Ascending aorta (tissue), 2 donors: ENCODE measurements at regions not wholly inside any gene's neighbourhood (a gene's known extent, or its start where the extent isn't known, plus 50 kb on each side); places are given as distances from the start of the nearest gene placed in this dataset.

Experiments used
- DNase-seq, 2 donors: peaks; one replicate each; pipeline ENCODE4 v3.0.0-alpha.2; 2019; ENCODE audit warnings: low spot score in 2 of 2
- H3K27ac ChIP-seq, 2 donors: fragments of 200-600 bp; sonication (generic); one replicate each; pipeline ENCODE4 v1.5.1; 2016 to 2017; ENCODE audit warnings: mild to moderate bottlenecking in 1 of 2
- H3K27me3 ChIP-seq: fragments of 200-600 bp; sonication (generic); one replicate; pipeline ENCODE4 v1.5.1; 2017
- H3K36me3 ChIP-seq, 2 donors: fragments of 200-600 bp; sonication (generic); one replicate each; pipeline ENCODE4 v1.5.1; 2016
- H3K4me1 ChIP-seq, 2 donors: fragments of 200-600 bp; sonication (generic); one replicate each; pipeline ENCODE4 v1.5.1; 2016 to 2017; ENCODE audit warnings: mild to moderate bottlenecking in 1 of 2
- H3K4me3 ChIP-seq, 2 donors: fragments of 200-600 bp; sonication (generic); one replicate each; pipeline ENCODE4 v1.5.1; 2016 to 2017; ENCODE audit warnings: mild to moderate bottlenecking in 1 of 2
- H3K9me3 ChIP-seq, 2 donors: fragments of 200-600 bp; sonication (generic); one replicate each; pipeline ENCODE4 v1.5.1; 2016
- intact Hi-C: fragments of 100-400 bp; cut with DNase I; formaldehyde crosslinking; loops from one replicate; pipeline ENCODE4 v1.15.1; 2023
- TF ChIP-seq, protein P1 (sequence below), 3 experiments: fragments of 200-600 bp in 2 of 3; fragments of 450-650 bp in 1 of 3; sonication (generic) in 2 of 3; IDR thresholded peaks; one replicate each; pipeline ENCODE4 v1.5.1; 2016 to 2019; ENCODE audit warnings: antibody characterized with exemption in 3 of 3, mild to moderate bottlenecking in 1 of 3, moderate library complexity in 1 of 3

DNA sequence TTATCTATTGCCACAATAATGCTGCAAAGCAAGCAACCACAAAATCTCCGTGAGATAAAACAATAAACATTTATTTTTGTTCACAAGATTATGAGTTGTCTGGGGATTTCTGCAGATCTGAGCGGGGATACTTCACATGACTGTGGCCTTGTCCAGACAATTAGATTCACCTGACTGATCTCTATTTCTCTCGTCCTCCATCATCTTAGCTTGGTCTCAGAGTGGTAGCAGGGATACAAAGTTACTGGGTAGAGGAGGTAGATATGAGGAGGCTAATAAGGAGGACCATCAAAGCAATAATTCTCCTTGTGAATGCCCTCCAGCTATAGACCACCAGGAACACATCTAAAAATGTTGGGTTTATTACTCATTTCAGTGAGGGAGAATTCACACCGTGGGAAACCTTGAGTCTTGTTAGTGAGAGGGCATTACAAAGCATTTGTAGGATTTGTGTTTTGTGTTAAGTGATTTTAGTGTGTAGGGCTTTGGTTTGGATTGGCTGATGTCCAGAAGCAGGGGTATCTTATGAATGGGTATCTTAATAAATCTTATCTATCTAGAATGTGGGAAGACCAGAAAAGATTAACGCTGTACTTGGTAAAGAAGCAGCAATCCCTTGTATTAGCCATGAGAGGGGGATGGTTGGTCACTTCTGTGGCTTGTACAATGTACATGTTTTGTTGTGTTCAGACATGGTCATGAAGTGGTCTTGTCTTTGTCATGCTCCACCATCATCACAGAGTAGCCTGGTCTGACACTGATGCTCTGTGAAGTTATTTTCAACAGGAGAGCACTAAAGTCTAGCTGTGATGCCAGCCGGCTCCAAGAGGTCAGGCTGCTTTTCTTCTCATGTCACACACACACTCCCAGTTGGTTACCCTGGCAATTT lies 287.6 kb upstream of the STT3B start:
- H3K36me3 ChIP-seq, result no peaks in the 10 kb centered on the region
- H3K4me3 ChIP-seq, result no peak overlapping the region
- TF ChIP-seq, protein P1, sequence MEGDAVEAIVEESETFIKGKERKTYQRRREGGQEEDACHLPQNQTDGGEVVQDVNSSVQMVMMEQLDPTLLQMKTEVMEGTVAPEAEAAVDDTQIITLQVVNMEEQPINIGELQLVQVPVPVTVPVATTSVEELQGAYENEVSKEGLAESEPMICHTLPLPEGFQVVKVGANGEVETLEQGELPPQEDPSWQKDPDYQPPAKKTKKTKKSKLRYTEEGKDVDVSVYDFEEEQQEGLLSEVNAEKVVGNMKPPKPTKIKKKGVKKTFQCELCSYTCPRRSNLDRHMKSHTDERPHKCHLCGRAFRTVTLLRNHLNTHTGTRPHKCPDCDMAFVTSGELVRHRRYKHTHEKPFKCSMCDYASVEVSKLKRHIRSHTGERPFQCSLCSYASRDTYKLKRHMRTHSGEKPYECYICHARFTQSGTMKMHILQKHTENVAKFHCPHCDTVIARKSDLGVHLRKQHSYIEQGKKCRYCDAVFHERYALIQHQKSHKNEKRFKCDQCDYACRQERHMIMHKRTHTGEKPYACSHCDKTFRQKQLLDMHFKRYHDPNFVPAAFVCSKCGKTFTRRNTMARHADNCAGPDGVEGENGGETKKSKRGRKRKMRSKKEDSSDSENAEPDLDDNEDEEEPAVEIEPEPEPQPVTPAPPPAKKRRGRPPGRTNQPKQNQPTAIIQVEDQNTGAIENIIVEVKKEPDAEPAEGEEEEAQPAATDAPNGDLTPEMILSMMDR (IDR thresholded peaks at IDR 0.05), result no peak
- DNase-seq, result no peak
- H3K4me1 ChIP-seq, result no peaks in the 10 kb centered on the region
- H3K27me3 ChIP-seq, result no peaks in the 10 kb centered on the region
- H3K9me3 ChIP-seq, result no peaks in the 10 kb centered on the region
- intact Hi-C loops, result no loop called here
- H3K27ac ChIP-seq, result no peak overlapping the region

DNA sequence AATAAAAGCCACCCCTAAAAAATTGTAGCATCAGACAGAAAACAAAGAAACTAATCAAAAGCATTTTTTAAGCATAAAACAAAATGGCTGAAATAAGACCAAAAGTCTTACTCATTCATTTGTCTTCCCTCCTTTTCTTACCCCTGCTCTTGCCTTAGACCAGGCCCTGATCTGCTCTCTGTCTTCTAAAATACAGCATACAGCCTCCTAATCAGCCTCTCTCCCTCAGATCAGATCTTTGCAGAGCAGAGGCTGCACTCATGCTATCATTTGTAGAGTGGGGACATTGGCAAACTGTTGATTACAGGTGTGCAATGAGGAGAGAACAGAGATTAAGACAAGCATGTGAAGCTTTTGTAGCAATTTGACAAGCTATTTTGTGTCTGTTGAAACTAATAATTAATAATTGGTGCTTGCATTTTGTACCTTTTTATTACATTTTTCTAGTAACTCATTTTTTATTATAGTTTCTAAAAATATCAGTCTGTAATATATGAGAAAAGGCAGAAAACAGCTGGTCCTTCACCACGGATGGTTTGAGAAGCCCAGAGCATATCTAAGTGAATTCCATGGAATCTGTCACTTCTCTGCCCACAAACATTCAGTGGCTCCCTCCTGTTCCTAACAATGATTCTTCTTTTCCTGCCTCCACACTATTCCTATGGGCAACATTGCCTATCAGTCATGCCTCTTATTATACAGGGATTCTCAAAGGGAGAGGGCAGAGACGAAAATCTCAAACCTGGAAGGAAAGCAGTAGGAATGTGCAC lies 286.2 kb upstream of the STT3B start:
- H3K27me3 ChIP-seq, result no peaks in the 10 kb centered on the region
- H3K36me3 ChIP-seq, result no peaks in the 10 kb centered on the region
- no peak for DNase-seq
- intact Hi-C loops, result no loop called here
- no peaks in the 10 kb centered on the region for H3K4me1 ChIP-seq
- no peak overlapping the region for H3K27ac ChIP-seq
- no peaks in the 10 kb centered on the region for H3K9me3 ChIP-seq
- TF ChIP-seq, protein P1 (IDR thresholded peaks at IDR 0.05), result no peak
- no peak overlapping the region for H3K4me3 ChIP-seq

DNA sequence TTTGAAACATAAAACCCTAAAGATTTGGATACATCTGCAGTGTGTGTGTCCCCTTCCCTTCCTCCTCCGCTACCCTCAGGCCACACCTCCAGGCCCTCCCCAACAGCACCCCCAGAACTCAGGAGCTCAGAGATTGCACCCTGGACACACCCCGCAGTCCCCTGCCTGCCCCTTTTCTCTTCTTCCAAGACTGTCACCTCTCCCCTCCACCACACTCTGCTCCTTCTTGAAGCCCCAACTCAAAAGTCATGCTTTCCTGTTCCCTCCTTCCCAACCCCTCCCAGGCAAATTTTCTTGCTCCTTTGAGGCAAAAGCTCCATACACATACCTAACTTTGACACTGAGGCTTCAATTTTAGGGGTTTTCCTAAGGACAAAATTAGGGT lies 285.7 kb upstream of the STT3B start:
- no peak for DNase-seq
- Histone ChIP-seq H3K27me3 (no peaks in the 10 kb centered on the region), H3K36me3 (no peaks in the 10 kb centered on the region), H3K27ac (no peak overlapping the region), H3K4me3 (no peak overlapping the region), H3K4me1 (no peaks in the 10 kb centered on the region), H3K9me3 (no peaks in the 10 kb centered on the region)
- intact Hi-C loops, result no loop called here
- TF ChIP-seq, protein P1 (IDR thresholded peaks at IDR 0.05), result no peak

DNA sequence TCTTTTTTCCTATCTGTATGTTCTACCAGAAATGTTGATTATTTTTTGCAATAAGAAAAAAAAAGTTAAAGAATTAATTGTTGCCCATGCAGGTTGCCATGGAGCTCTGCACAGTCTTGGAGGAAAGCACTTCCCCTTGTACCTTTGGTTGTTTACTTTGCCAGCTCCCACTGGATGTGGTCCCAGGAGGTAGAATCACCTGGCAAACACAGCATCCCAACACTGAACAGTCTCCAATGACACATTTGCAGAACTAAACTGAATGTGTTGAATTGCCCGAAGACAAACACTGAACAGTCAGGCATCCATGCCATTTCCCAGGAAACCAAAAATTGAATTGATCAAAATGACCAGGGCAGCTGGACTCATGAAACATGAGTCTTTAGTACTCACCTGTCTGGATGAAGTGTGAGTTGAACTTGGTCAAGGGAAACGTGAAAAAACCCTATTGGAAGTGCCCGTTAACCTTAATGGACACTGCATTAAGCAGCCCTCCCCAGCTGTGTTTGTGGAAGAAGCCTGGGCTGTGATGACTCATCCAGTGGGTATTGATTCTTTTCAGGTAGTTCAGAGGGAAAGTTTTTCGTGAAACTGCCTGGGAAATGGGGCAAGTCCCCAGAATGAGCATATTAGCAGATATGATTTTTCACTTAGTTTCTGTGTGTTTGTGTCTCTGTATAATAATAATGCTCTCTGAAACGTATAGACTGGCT lies 284.7 kb upstream of the STT3B start:
- H3K27me3 ChIP-seq, result no peaks in the 10 kb centered on the region
- no peak overlapping the region for H3K27ac ChIP-seq
- no peaks in the 10 kb centered on the region for H3K4me1 ChIP-seq
- H3K36me3 ChIP-seq, result no peaks in the 10 kb centered on the region
- TF ChIP-seq, protein P1 (IDR thresholded peaks at IDR 0.05), result no peak
- no peak overlapping the region for H3K4me3 ChIP-seq
- no peak for DNase-seq
- H3K9me3 ChIP-seq, result no peaks in the 10 kb centered on the region
- intact Hi-C loops, result no loop called here

DNA sequence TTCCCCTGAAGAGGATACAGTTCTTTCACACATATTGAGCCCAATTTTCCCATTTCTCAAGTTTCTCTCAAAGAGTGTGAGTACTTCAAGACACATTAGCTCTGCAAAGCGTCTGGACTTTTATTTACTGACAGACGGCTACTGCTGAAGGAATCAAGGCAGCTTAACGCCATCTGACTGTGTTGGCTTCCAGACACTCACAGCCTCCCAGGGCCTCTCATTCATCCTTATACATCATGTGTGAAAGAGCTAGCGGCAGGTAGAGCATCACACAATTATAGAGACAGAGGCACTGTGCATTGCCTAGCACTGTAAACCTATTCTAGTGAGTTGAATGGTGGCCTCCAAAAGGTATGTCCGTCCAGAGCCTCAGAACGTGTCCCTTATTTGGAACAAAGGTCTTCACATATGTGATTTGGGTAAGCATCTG lies 284.1 kb upstream of the STT3B start:
- H3K27me3 ChIP-seq, result no peaks in the 10 kb centered on the region
- H3K27ac ChIP-seq, result no peak overlapping the region
- no peaks in the 10 kb centered on the region for H3K36me3 ChIP-seq
- TF ChIP-seq, protein P1 (IDR thresholded peaks at IDR 0.05), result no peak
- H3K4me3 ChIP-seq, result no peak overlapping the region
- intact Hi-C loops, result no loop called here
- DNase-seq, result no peak
- H3K4me1 ChIP-seq, result no peaks in the 10 kb centered on the region
- no peaks in the 10 kb centered on the region for H3K9me3 ChIP-seq
